Left ventricle myocardium superior (tissue), 1 donor: ENCODE measurements at regions not wholly inside any gene's neighbourhood (a gene's known extent, or its start where the extent isn't known, plus 50 kb on each side); places are given as distances from the start of the nearest gene placed in this dataset.

Experiments used
- ATAC-seq: fragments of 200-7000 bp; cut with Tn5 transposase; one replicate; pipeline ENCODE4 v1.9.1; 2020; ENCODE audit warnings: mild to moderate bottlenecking, moderate library complexity
- DNase-seq: peaks from one replicate; pipeline ENCODE4 v3.0.0-alpha.2; 2020
- intact Hi-C: fragments of 100-400 bp; cut with micrococcal nuclease; formaldehyde crosslinking; loops from one replicate; pipeline ENCODE4 v1.11.0; 2022
- donor health status: DM: no; HTN: yes; CAD: no; lungs with severe emphysema.

DNA sequence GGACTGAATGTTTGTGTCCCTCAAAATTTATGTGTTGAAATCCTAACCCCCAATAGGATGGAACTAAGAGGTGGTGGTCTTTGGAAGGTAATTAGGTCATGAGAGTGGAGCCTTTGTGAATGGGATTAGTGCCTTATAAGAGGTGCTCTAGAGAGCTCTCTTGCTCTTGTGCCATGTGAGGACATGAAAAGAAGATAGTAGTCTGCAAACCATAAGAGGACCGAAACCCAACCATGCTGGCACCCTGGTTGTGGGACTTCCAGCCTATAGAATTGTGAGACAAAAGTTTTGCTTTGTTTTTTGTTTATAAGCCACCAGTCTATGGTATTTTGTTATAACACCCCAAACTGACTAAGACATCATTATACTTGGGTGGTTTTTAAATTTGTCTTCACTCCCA is 417.1 kb downstream of the ANKRD50 start:
- ATAC-seq (no peak), DNase-seq (no peak)
- intact Hi-C loops, result no loop called here

DNA sequence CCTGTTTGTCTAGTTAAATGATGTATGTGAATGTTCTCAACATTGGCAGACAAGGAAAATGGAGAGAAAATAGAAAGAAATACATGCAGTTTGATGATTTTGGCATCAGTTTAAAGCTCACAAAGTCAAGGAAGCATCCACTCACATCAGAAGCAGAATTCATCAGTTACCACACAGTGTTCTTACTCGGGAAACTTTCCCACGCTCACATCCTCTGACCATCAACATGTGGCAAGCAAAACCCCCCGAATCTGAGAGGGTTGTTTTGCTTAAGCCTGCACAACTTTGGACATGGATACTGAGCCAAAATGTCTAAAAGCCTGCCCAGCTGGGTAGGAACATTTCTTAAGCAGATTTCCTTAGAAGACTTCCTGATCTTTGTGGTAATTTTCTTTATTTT is 407.6 kb downstream of the ANKRD50 start:
- DNase-seq (no peak), ATAC-seq (peak; percentile 30)
- intact Hi-C loops, result no loop called here

DNA sequence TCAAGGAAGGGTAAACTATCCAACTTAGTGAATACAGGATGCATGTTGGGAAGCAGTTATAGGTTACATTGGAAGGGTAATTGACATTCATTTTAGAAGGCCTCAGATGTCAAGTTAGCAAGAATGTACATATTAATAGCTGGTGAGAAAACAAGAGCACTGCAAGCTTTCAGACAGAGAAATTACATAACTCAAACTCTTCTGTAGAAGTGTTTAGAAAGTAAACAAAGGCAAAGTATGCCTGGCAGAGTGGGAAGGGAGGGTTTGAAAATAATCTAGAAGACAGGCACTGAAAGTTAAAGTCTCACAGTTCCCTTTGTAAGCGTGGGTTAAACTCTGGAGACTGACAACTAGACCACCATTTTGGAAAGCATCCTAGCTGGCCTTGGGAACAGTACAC is 406.2 kb downstream of the ANKRD50 start:
- no peak for DNase-seq
- no peak for ATAC-seq
- intact Hi-C loops, result no loop called here

DNA sequence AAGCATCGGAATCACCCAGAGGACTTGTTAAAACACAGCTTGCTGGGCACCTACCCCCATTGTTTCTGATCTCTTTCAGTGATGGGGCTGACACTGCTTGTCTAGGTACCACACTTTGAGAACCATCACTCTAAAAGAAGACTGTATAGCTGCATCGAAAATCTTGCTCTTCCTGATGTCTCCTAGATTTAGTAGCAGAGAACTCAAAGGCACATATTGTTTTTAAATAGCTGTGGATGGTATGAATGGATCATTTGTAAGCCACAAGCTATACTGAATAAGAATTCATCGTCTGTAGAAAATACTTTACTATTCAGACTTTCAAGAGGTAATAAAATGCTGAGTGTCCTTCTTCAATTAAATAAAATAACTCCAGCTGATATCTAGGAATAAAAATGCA is 405.4 kb downstream of the ANKRD50 start:
- no peak for DNase-seq
- no peak for ATAC-seq
- intact Hi-C loops, result no loop called here

DNA sequence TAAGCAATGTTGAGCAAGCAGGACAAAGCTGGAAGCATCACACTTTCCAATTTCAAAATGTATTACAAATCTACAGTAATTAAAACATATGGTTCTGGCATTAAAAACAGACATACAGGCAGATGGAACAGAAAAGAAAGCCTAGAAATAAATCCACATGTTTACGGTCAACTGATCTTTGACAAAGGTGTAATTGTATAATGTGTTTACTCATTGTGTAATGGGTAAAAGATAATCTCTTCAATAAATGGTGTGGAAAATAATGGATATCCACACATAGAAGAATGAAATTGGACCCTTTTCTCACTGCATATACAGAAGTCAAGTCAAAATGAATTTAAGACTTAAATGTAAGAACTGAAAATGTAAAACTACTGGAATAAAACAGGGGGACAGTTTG is 394.2 kb downstream of the ANKRD50 start:
- no peak for ATAC-seq
- DNase-seq, result no peak
- intact Hi-C loops, result no loop called here

DNA sequence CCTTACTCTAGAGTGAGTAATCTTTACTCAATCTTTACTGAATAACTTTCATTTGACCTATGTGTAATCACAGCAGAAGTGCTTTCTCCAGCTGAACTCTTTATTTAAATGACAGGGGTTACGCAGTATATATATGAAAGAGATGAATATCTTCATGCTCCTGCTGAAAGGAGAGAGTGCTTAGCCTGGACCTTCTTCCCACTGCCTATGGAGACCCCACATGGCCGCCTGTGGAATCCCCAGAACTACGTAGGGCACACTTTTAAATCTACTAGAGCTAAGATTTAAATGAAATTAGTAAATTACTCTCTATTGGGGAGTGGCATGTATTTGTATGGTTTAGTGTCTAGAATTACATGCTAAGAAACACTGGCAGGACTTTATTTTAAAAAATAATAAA is 391.2 kb downstream of the ANKRD50 start:
- intact Hi-C loops, result no loop called here
- ATAC-seq (no peak), DNase-seq (no peak)

DNA sequence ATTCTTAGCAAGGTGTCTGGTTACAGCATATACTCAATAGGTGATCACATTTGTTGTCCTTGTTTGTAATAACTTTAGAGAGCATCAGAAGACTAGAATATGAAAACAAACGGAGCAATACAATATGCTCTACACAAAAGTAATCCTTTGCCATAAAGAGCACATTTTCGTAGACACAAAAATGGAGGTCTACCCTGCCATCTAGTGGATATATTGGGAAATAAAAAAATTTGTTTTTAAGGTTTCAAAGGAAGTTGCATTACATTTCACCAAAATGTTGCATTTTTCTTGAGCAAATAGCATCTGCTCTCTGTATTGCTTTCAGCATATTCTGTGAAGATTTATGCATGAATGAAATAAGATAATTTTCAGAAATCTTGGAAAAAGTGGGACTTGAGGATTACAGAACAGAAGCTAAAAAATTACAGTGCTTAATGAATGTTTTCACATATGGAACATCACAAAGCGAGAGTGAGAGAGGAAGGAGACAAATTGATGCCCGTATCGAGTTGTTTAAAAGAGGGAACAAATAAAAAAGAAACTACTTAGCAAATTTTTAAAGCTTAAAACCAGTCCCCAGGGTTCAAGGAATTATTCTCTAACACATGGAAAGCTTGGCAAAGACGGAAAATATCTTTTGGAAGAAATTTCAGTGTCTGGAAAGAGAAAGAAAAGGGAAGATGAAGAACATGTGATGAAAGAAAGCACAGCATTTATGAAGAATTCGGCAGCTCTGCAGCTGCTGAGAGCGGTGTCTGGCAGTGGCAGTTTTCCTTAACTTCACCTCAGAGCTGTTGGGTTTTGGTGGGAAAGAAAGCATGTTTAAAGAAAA is 390.1 kb downstream of the ANKRD50 start:
- intact Hi-C loops, result no loop called here
- DNase-seq (no peak), ATAC-seq (peak; percentile 47)

DNA sequence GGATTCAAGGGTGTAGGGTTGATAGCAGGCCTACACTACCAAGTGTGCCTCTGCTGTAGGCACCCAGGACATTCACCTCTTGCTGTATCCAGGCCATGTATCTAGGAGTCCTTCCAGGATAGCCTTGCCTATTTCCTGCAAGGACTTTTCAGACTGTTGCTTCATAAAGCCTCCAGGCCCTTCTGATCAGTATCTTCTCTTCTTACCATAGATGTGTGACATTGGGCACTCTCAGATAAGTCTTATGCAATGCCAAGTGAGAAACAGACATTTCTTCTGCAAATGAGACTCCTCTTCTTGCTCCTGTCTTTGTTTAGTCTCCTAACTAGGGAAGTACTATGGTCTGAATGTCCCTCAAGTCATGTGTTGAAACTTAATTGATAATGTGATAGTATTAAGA is 386.8 kb downstream of the ANKRD50 start:
- intact Hi-C loops, result no loop called here
- DNase-seq (no peak), ATAC-seq (no peak)

DNA sequence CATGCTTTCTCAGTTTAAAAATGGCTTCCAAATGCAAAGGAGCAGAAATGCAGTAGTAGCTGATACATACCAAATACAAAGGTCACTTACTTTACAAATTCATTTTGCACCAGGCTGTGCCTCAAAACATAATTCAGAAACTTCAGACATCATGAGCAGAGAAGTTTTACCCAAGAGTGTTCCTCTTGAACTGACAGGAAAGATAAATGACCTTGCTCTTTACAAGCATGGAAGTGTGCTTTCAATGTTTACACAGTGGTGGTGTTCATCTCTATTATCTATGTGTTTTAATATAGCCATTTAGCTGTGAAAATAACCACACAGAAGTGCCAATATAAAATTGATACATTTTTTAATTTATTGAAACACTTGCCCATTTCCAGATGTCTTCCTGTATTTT is 383.4 kb downstream of the ANKRD50 start:
- intact Hi-C loops, result no loop called here
- no peak for ATAC-seq

DNA sequence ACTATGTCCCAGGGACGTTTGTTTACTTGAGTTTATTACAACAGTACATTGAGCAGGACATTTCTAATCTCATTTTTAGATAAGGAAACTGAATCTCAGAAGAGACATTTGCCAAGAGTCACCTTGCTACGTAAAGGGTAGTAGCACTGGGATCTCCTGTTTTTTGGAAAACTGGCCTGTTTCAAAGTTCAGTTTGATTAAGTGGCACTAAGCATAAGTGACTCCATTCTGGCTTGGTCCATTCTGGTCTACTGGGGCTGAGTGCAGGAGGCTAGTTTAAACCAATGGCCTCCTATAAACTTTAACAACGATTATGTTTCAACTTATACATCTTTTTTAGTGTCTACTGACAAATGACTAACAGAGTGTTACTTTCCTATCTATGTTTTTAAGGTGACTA is 382.5 kb downstream of the ANKRD50 start:
- ATAC-seq (no peak), DNase-seq (no peak)
- intact Hi-C loops, result no loop called here

More for the DNA sequence above, 383.4 kb downstream of the ANKRD50 start:
- no peak for DNase-seq

DNA sequence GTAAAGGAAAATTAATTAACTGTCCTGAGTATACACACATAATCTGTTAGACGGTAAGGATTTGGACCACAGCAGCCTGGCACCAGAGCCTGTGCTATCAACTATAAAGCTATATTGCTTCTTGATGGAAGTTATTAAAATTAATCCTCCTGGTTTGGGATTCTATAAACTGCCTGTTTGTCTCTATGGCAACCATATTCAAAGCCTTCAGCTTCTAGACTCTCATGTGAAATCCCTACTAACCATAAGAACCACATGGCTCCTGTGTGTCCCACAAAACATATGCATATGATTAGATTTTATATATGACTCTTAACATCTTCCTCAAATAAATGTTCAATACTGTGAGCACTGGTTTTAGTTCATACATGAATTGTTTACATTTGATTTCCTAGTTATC is 380.8 kb downstream of the ANKRD50 start:
- no peak for ATAC-seq
- intact Hi-C loops, result loop anchor here (2.0 kb wide), 1 partner anchor 913 kb away; no protein-coding TSS in a partner anchor
- no peak for DNase-seq

DNA sequence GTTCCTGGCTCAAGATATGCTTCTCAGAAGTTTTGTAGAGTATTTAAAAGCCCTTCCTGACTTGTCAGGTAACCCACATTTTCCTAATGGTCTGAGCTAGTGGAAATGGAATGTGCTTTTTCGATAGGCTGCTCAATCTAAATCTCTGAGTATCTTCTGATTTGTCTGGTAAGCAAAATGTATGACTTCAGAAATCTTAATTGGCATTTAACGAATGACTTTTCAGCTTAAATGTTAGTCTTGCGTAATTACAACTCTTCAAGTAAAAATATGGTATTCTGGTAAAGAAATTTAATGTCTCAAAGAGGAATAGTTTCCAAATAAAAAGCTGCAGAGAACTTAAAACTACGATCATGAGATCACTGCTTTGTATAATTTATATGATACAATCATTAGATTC is 379.1 kb downstream of the ANKRD50 start:
- DNase-seq, result no peak
- intact Hi-C loops, result loop anchor here (2.0 kb wide), 1 partner anchor 911 kb away; no protein-coding TSS in a partner anchor
- ATAC-seq, result no peak

DNA sequence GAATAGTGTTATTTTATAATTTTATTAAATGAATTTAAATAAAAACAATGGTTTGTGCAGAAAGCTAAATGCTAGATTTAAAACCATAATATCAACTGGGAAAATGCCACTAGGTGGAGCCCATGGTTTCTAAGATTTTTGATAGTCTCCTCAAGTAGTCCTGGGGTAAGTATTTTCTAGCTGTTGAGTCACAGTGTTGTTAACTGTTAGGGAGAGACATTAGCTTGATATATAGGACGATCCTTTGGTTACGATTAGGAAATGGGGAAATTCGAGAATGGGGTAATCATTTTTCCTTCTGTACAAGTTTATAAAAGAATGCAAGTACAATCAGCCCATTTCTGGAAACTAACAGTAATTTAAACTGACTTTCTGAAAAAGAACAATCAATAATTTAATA is 378.4 kb downstream of the ANKRD50 start:
- intact Hi-C loops, result no loop called here
- DNase-seq, result no peak
- peak; percentile 36 for ATAC-seq

DNA sequence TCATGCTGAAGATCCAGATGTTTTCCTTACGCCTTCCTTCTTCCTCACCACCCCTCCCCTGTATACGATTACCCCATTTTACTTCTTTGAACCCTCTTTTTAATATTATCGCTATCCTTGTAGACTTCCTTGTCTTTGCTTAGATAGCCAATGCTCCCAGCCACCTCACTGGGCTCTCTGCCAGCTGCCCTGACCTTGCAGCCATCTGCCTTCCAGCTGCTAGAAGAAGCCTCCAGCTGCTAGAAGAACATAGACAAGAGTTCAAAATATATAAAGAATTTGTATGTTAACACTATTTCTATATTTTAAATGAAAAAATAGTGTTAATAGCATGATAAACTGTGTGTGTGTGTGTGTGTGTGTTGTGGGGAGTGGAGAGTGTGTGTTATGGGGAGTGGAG is 374.7 kb downstream of the ANKRD50 start:
- intact Hi-C loops, result no loop called here
- no peak for ATAC-seq
- peak; percentile 77 for DNase-seq

DNA sequence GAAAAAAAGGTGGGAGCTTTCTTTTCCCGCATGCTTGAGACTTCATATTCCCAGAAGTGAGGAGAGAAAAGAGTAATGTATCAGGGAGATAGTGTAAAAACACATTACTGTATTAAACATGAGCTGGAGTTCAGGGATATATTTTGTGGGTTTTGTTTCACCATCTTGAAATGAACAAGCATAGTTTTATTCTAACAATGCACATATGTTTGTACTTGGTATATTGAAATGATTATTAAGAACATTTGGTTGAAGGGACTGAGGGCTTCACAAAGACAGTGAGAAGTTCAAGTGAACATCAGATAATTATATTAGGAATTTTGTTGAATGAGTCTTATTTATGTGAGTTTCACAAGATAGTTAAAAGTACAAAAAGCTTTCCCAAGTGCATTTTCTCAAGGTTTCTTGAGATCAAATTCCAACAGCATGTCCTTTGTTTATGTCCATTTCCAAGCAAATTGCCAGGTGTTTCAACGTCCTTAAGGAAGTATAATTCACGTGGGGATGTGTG is 368.8 kb downstream of the ANKRD50 start:
- no peak for DNase-seq
- intact Hi-C loops, result no loop called here
- ATAC-seq, result no peak

DNA sequence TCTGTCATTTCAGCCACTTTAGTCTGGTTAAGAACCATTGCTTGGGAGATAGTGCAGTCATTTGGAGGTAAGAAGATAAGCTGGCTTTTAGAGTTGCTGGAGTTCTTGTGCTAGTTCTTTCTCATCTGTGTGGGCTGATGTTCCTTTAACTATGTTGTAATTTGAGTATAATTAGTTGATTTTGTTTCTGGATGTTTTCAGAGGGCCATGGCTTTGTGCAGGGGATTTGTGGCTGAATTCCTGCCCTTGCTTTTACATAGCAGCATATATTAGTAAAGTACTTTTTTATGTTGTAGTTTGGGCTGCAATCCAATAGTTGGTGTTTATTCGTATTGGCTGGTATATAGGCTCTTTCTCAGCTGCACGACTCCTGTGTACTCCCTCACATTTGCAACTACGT is 339.6 kb downstream of the ANKRD50 start:
- no peak for ATAC-seq
- intact Hi-C loops, result no loop called here

DNA sequence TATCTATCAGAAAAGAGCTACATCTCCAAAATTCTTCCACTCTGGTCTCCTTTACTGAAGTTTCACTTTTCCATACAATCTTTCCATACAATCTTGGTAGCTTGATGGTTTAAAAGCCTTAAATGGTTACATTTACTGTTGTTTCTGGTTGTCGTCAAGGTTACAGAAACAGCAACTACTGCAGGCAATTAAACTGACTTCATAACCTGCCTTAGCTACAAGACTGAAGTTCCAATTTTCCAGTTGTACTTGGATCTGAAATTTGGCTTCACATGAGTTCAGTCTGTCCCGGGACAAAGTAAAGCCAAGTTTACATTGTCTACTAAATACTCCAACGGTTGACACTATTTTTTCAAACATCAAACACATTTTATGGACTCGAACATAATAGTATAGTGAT is 326.4 kb downstream of the ANKRD50 start:
- intact Hi-C loops, result no loop called here
- no peak for ATAC-seq
- no peak for DNase-seq

More for the DNA sequence above, 339.6 kb downstream of the ANKRD50 start:
- no peak for DNase-seq

DNA sequence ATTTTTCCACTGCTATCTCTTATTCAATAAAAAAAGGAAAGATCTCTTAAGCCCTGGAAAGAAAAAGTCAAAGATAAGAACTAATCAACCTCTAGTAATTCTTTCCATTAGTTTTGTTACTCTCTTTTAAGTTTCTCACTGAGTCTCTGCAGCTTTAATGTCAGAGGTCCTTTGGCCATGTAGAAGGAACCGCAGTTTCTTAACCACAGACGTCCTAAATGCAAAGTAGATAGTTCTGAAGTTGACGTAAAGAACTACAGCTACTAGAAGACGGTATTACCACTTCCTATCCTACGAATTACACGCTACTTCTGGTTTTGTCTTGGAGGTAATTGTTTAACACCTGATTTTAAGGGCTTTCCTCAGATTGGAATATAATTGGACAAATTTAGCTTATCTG is 325.9 kb downstream of the ANKRD50 start:
- DNase-seq (no peak), ATAC-seq (no peak)
- intact Hi-C loops, result no loop called here

DNA sequence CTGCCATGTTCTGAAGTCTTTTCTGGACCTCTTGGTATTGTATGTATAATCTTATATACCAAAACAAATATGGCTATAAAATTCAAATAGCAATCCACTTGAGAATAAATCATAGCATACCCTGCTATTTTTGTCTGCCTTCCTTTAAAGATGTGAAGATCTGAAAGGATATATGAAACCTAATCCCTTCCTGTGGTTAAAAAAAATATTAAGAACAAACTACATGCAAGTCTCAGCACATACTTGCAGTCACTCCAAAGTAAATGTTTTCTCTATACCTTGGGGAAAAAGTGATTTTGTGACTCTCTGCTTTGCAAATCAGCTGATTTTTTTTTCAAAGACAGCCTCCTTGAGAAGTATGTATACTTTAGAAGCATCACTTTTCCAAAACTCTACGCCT is 322.9 kb downstream of the ANKRD50 start:
- ATAC-seq, result no peak
- intact Hi-C loops, result no loop called here
- DNase-seq, result no peak

DNA sequence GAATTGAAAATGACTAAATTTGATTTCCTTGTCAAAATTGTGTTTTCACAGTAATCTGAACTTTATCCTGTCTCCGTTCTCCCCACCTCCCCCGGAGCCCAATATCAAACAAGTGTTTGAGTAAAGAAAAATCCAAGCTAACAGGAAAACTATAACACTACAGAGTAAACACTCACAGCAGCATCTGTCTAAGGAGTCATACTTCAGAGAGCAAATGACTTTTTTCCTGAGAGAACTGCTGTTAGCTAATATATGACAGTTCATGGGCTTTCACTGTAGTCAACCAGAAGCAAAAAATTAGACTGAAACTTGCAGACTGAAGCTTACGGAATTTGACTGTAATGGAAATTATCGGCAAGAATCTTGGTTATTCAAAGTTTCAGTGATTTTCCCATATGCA is 321.7 kb downstream of the ANKRD50 start:
- DNase-seq, result no peak
- intact Hi-C loops, result no loop called here
- ATAC-seq, result no peak

DNA sequence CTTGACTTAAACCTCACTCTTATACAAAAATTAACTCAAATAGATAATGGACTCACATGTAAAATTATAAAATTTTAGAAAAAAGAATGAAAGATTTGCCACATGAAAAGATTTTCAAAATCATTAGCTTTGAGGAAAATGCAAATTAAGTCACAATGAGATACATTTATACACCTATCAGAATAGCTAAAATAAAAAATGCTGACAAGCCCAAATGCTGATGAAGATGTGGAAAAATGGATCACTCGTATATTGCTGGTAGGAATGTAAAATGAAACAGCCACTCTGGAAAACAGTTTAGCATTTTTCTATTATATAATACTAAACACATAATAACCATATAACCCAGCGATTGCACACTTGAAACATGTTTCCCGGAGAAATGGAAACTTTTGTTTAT is 316.2 kb downstream of the ANKRD50 start:
- intact Hi-C loops, result no loop called here
- ATAC-seq (no peak), DNase-seq (no peak)
